HUES48 (cell line): ENCODE measurements at regions not wholly inside any gene's neighbourhood (a gene's known extent, or its start where the extent isn't known, plus 50 kb on each side); places are given as distances from the start of the nearest gene placed in this dataset.
"Not testable (repeated sequence)": the region's sequence is repeated elsewhere in the genome, so short reads cannot be mapped to it uniquely, and the experiment has no call there.

Experiments used
- H3K27ac ChIP-seq: one replicate; pipeline ENCODE4 v1.7.0; 2013; ENCODE audit warnings: low read depth, low read length, inconsistent platforms
- H3K27me3 ChIP-seq: 2 replicates; pipeline ENCODE4 v1.6.1; 2013; ENCODE audit warnings: mild to moderate bottlenecking, low read length; ENCODE audit not compliant: control insufficient read depth, insufficient read depth
- H3K36me3 ChIP-seq: 2 replicates; pipeline ENCODE4 v1.6.1; 2013; ENCODE audit warnings: low read length; ENCODE audit not compliant: control insufficient read depth, insufficient read depth
- H3K4me1 ChIP-seq: 2 replicates; pipeline ENCODE4 v1.6.1; 2013; ENCODE audit warnings: mild to moderate bottlenecking, low read length; ENCODE audit not compliant: control insufficient read depth, insufficient read depth
- H3K4me3 ChIP-seq: 2 replicates; pipeline ENCODE4 v1.5.1; 2013; ENCODE audit warnings: mild to moderate bottlenecking, low read depth, low read length
- H3K9ac ChIP-seq: 2 replicates; pipeline ENCODE4 v1.6.1; 2013; ENCODE audit warnings: mild to moderate bottlenecking, low read depth, low read length, moderate library complexity
- H3K9me3 ChIP-seq: 2 replicates; pipeline ENCODE4 v1.6.1; 2013; ENCODE audit warnings: low read length; ENCODE audit not compliant: control insufficient read depth, insufficient read depth

- Histone ChIP-seq H3K36me3 (no peaks in the 10 kb centered on the region), H3K27me3 (no peaks in the 10 kb centered on the region), H3K4me1 (peaks cover 2% of the 10 kb centered on the region; the same call in 1 of the 2 replicates), H3K27ac (no peak overlapping the region), H3K9ac (no peak overlapping the region), H3K4me3 (no peak overlapping the region), H3K9me3 (no peaks in the 10 kb centered on the region)
Measured at GRCh38 chr7:106731187-106731586, 70.2 kb upstream of the CCDC71L start.

- Histone ChIP-seq H3K9ac (no peak overlapping the region), H3K36me3 (no peaks in the 10 kb centered on the region), H3K27ac (no peak overlapping the region), H3K27me3 (no peaks in the 10 kb centered on the region), H3K9me3 (no peaks in the 10 kb centered on the region), H3K4me3 (no peak overlapping the region), H3K4me1 (peaks cover 6% of the 10 kb centered on the region)
Measured at GRCh38 chr7:106731646-106732444, 70.9 kb upstream of the CCDC71L start.

- no peak overlapping the region for H3K4me3 ChIP-seq
- H3K4me1 ChIP-seq, result peaks cover 10% of the 10 kb centered on the region
- H3K27me3 ChIP-seq, result no peaks in the 10 kb centered on the region
- H3K9me3 ChIP-seq, result no peaks in the 10 kb centered on the region
- H3K36me3 ChIP-seq, result no peaks in the 10 kb centered on the region
- no peak overlapping the region for H3K9ac ChIP-seq
- no peak overlapping the region for H3K27ac ChIP-seq
Measured at GRCh38 chr7:106735637-106736036, 74.7 kb upstream of the CCDC71L start.

- no peaks in the 10 kb centered on the region for H3K9me3 ChIP-seq
- H3K36me3 ChIP-seq, result no peaks in the 10 kb centered on the region
- H3K27ac ChIP-seq, result peak overlapping the region; percentile 51
- no peak overlapping the region for H3K4me3 ChIP-seq
- H3K9ac ChIP-seq, result no peak overlapping the region
- H3K27me3 ChIP-seq, result no peaks in the 10 kb centered on the region
- H3K4me1 ChIP-seq, result peaks cover 10% of the 10 kb centered on the region
Measured at GRCh38 chr7:106736123-106736507, 75.2 kb upstream of the CCDC71L start.

GRCh38 chr7:106736508-106737201 lies 75.7 kb upstream of the CCDC71L start:
- H3K4me1 ChIP-seq, result peaks cover 10% of the 10 kb centered on the region
- H3K36me3 ChIP-seq, result no peaks in the 10 kb centered on the region
- H3K9ac ChIP-seq, result no peak overlapping the region
- no peak overlapping the region for H3K4me3 ChIP-seq
- H3K27me3 ChIP-seq, result no peaks in the 10 kb centered on the region
- no peaks in the 10 kb centered on the region for H3K9me3 ChIP-seq
- H3K27ac ChIP-seq, result peak overlapping the region; percentile 51

GRCh38 chr7:106737202-106737562 lies 76.2 kb upstream of the CCDC71L start:
- Histone ChIP-seq H3K27me3 (no peaks in the 10 kb centered on the region), H3K9ac (no peak overlapping the region), H3K4me3 (no peak overlapping the region), H3K9me3 (no peaks in the 10 kb centered on the region), H3K36me3 (no peaks in the 10 kb centered on the region), H3K4me1 (peaks cover 10% of the 10 kb centered on the region), H3K27ac (peak overlapping the region; percentile 51)

- Histone ChIP-seq H3K4me1 (peaks cover 14% of the 10 kb centered on the region), H3K27me3 (no peaks in the 10 kb centered on the region), H3K9ac (no peak overlapping the region), H3K4me3 (no peak overlapping the region), H3K36me3 (no peaks in the 10 kb centered on the region), H3K27ac (no peak overlapping the region), H3K9me3 (no peaks in the 10 kb centered on the region)
Measured at GRCh38 chr7:106740806-106741205, 79.8 kb upstream of the CCDC71L start.

GRCh38 chr7:106744563-106745091 lies 83.7 kb upstream of the CCDC71L start:
- H3K4me1 ChIP-seq, result peaks cover 4% of the 10 kb centered on the region
- no peaks in the 10 kb centered on the region for H3K36me3 ChIP-seq
- H3K9me3 ChIP-seq, result no peaks in the 10 kb centered on the region
- no peaks in the 10 kb centered on the region for H3K27me3 ChIP-seq
- no peak overlapping the region for H3K27ac ChIP-seq
- no peak overlapping the region for H3K9ac ChIP-seq
- no peak overlapping the region for H3K4me3 ChIP-seq

GRCh38 chr7:106747301-106747700 lies 86.3 kb upstream of the CCDC71L start:
- H3K9ac ChIP-seq, H3K4me1 ChIP-seq, H3K36me3 ChIP-seq, H3K27me3 ChIP-seq, H3K9me3 ChIP-seq, H3K4me3 ChIP-seq, H3K27ac ChIP-seq: not testable (repeated sequence)

- Histone ChIP-seq H3K36me3 (no peaks in the 10 kb centered on the region), H3K9me3 (no peaks in the 10 kb centered on the region), H3K27ac (no peak overlapping the region), H3K4me3 (no peak overlapping the region), H3K27me3 (no peaks in the 10 kb centered on the region), H3K4me1 (peaks cover 4% of the 10 kb centered on the region), H3K9ac (no peak overlapping the region)
Measured at GRCh38 chr7:106747804-106748203, 86.8 kb upstream of the CCDC71L start.

- no peak overlapping the region for H3K27ac ChIP-seq
- no peak overlapping the region for H3K4me3 ChIP-seq
- H3K27me3 ChIP-seq, result no peaks in the 10 kb centered on the region
- peaks cover 4% of the 10 kb centered on the region for H3K4me1 ChIP-seq
- no peaks in the 10 kb centered on the region for H3K36me3 ChIP-seq
- peaks cover 2% of the 10 kb centered on the region for H3K9me3 ChIP-seq
- no peak overlapping the region for H3K9ac ChIP-seq
Measured at GRCh38 chr7:106749165-106749564, 88.2 kb upstream of the CCDC71L start.
